Stomach (tissue), 4 donors: ENCODE measurements at regions not wholly inside any gene's neighbourhood (a gene's known extent, or its start where the extent isn't known, plus 50 kb on each side); places are given as distances from the start of the nearest gene placed in this dataset.

Experiments
- CTCF ChIP-seq, 7 experiments: fragments of 450-650 bp in 4 of 7; fragments of 200-600 bp in 3 of 7; sonication (generic) in 3 of 7; IDR thresholded peaks; one replicate each; pipeline ENCODE4 v1.5.1; 2016 to 2019; ENCODE audit warnings: antibody characterized with exemption in 7 of 7, control low read depth in 2 of 7, mild to moderate bottlenecking in 1 of 7
- EP300 ChIP-seq: sonication (generic); formaldehyde crosslinking; IDR thresholded peaks from one replicate; pipeline ENCODE4 v1.6.1; 2017; ENCODE audit warnings: antibody characterized with exemption

DNA sequence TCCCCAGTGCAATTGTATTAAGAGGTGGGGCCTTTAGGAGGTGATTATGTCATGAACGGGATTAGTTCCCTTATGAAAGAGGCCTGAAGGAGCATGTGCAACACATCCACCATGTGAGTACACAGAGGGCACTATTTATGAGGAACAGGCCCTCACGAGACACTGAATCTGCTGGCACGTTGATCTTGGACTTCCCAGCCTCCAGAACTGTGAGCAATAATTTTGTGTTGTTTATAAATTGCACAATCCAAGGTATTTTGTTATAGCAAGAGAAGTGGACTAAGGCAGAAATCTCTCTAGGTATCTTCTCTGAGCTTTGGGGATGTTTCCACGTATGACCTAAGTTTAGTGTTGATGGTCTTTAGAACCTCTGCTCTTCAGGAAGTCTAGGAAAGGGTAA is 149.3 kb upstream of the CBLB start:
- TF ChIP-seq CTCF (IDR thresholded peaks at IDR 0.05) = no peak
- no peak for TF ChIP-seq EP300
